ENCODE measurements at regions not wholly inside any gene's neighbourhood (a gene's known extent, or its start where the extent isn't known, plus 50 kb on each side); places are given as distances from the start of the nearest gene placed in this dataset.

DNA sequence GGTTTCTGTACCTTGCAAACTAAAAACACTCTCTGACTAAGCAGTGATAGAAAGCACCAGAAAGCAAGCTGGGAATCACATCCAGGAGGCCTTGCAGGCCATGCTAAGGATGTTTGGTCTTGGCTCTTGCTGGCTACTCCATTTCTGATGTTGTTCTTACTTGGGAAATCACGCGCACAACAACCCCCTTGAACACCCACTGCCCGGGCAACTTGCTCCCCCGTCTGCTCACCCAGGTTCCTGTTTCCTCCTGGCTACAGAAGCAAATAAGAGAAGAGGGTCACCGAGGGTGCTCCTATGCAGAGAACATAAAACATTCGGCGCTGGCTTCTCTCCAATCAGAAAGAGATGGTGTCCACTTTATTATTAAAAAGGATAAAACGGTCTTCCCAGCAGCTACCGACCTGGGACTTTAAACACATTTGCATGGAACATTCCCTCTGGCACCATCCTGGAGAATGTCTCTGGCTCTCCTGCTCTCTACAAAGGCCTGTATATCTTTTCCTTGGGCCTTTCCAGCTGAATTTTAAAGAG, 271.2 kb upstream of the RPL38 start:
- no peak for DNase-seq (ENCODE audit: low spot score)
- in situ Hi-C loops (cut with MboI; ENCODE audit: low pct_unique_long_range_greater_than_20kb, low sequenced_read_pairs, unreplicated experiment): no loop called here

DNA sequence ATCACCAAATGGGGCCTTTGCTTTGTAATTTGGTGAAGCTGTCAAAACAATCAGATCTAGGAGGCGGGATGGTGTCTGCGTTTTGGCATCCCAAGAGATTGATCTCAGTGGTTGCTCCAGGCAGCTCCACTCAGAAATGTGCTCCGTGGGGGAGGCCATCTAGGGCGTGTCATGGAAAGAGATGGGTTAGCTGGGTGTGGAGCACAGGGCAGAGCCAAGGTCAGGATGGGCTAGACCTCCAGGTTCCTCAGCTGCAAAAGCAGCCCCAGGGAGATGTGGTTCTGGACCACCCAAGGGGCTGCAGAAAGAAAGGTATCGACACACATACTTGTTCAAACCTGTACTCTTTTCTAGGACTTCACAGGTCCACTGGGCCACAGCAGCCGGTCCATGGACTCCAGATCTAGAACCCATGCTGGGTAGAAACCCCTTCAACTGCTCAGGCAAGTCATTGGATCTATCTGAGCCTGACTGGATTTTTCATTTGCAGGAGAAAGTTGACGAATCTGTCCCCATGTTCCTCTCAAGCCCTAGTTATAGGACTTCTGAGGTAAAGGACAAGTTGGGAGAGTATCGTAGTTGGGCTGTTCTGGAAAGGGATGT, 270.2 kb upstream of the RPL38 start:
- in situ Hi-C loops (cut with MboI; ENCODE audit: low pct_unique_long_range_greater_than_20kb, low sequenced_read_pairs, unreplicated experiment): no loop called here
- TF ChIP-seq, protein P1, sequence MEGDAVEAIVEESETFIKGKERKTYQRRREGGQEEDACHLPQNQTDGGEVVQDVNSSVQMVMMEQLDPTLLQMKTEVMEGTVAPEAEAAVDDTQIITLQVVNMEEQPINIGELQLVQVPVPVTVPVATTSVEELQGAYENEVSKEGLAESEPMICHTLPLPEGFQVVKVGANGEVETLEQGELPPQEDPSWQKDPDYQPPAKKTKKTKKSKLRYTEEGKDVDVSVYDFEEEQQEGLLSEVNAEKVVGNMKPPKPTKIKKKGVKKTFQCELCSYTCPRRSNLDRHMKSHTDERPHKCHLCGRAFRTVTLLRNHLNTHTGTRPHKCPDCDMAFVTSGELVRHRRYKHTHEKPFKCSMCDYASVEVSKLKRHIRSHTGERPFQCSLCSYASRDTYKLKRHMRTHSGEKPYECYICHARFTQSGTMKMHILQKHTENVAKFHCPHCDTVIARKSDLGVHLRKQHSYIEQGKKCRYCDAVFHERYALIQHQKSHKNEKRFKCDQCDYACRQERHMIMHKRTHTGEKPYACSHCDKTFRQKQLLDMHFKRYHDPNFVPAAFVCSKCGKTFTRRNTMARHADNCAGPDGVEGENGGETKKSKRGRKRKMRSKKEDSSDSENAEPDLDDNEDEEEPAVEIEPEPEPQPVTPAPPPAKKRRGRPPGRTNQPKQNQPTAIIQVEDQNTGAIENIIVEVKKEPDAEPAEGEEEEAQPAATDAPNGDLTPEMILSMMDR (IDR thresholded peaks at IDR 0.05; ENCODE audit: extremely low read depth, insufficient read depth, missing control alignments): no peak
- no peak for DNase-seq (ENCODE audit: low spot score)

More for the DNA sequence above, 271.2 kb upstream of the RPL38 start:
- TF ChIP-seq, protein P1 (IDR thresholded peaks at IDR 0.05; ENCODE audit: extremely low read depth, insufficient read depth, missing control alignments): no peak

DNA sequence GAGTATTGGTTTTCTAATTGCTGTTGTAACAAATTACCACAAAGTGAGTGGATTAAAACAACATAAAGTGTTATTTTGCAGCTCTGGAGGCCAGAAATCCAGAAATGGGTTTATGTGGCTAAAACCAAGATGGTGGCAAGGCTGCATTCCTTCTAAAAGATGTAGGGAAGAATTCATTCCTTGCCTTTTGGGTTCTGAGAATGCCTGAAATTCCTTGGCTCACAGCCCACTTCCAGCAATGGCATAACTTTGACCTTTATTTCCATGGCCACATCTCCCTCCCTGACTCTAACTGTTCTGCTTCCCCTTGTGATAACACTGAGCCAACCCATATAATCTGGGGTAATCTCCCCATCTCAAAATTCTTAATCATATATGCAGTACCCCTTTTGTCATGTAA, 269.6 kb upstream of the RPL38 start:
- TF ChIP-seq, protein P1 (IDR thresholded peaks at IDR 0.05; ENCODE audit: extremely low read depth, insufficient read depth, missing control alignments): no peak
- no peak for DNase-seq (ENCODE audit: low spot score)
- in situ Hi-C loops (cut with MboI; ENCODE audit: low pct_unique_long_range_greater_than_20kb, low sequenced_read_pairs, unreplicated experiment): no loop called here

DNA sequence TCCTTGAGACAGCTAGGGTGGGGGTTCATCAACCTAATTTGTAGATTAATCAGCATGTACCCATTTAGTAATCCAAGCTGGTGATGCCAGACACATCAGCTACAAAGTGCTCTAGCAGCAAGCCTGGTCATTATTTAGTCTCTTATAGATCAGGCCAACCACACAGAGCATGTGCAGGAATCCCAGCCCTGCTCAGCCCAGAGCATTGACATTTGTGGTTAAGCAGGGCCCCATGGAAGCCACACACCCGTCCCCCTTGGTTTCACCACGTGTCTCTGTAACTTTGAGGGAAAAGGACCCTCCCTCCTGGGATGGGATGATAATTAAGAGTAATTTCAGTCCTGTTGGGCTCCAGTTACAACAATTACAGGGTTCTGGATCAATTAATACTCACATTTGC, 268.8 kb upstream of the RPL38 start:
- TF ChIP-seq, protein P1 (IDR thresholded peaks at IDR 0.05; ENCODE audit: extremely low read depth, insufficient read depth, missing control alignments): no peak
- DNase-seq (ENCODE audit: low spot score): no peak
- in situ Hi-C loops (cut with MboI; ENCODE audit: low pct_unique_long_range_greater_than_20kb, low sequenced_read_pairs, unreplicated experiment): no loop called here

DNA sequence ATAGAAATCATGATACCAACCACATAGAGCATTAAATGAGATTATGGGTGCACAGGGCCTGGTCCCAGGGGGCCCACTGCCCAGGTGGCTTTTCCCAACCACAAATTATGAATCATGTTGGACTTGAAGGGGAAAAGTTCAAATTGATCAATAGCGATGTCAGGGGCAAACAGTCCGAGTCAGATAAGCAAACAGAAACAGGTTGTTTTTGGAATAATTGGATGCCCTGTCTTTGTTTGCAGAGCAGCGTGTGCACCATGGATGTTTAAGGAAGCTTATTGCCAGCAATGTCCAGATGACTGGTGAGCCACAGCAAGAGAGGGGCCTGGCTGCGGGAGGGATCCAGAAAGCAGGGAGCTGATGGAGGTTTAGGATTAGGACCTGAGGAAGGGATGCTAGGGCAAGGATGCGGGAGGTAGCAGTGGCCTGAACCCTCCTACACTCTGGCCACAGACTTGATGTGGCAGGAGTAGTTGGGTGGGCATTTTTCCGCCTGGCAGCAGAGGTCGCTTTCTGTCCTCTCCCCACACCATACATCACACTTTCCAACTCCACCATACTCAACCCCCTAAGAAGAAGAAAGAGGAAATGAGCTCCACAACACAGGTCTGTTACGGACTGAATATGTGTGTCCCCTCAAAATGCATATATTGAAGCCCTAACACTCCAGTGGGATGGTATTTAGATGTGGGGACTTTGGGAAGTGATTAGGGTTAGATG, 266.4 kb upstream of the RPL38 start:
- no peak for DNase-seq (ENCODE audit: low spot score)
- TF ChIP-seq, protein P1 (IDR thresholded peaks at IDR 0.05; ENCODE audit: extremely low read depth, insufficient read depth, missing control alignments): no peak
- in situ Hi-C loops (cut with MboI; ENCODE audit: low pct_unique_long_range_greater_than_20kb, low sequenced_read_pairs, unreplicated experiment): no loop called here

DNA sequence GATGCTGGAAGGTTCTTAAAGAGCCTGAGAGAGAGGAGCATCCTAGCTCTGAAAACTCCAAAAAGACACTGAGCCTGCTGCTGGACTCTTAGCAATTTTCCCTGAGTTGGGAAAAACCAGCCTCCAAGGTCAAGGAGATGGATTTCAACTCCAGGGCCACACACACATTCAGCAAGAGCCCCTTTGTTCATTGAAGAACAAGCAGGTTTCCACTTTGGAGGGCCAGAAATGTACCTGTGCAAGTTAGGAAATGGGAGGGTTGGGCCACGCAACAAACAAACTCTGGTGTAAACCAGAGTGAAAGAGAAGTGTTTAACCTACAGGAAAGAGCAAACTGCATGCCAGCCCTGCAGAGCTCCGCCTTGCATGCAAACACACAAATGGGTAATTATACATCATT, 264.8 kb upstream of the RPL38 start:
- in situ Hi-C loops (cut with MboI; ENCODE audit: low pct_unique_long_range_greater_than_20kb, low sequenced_read_pairs, unreplicated experiment): no loop called here

More for the DNA sequence above, 264.8 kb upstream of the RPL38 start:
- TF ChIP-seq, protein P1 (IDR thresholded peaks at IDR 0.05; ENCODE audit: extremely low read depth, insufficient read depth, missing control alignments): no peak
- DNase-seq (ENCODE audit: low spot score): no peak

Data from GM13977 (cell line).